Cardiac muscle cell (in vitro differentiated cells and primary cell): ENCODE measurements at regions not wholly inside any gene's neighbourhood (a gene's known extent, or its start where the extent isn't known, plus 50 kb on each side); places are given as distances from the start of the nearest gene placed in this dataset.
A peak's percentile ranks its signal among the peaks of the same experiment; 100 is the strongest.

Source experiments
- DNase-seq, 2 donors: peaks; one replicate each; pipeline versions ENCODE4 v3.0.0 to v3.0.0-alpha.2; 2010 to 2017; ENCODE audit warnings: low read depth in 1 of 2, low spot score in 1 of 2
- H3K27ac ChIP-seq: fragments of 200-600 bp; sonication (generic); 2 replicates; pipeline ENCODE4 v1.5.1; 2016
- H3K27me3 ChIP-seq: fragments of 200-600 bp; sonication (generic); 2 replicates; pipeline ENCODE4 v1.6.0; 2016; ENCODE audit warnings: control low read depth
- H3K36me3 ChIP-seq: fragments of 200-600 bp; sonication (generic); 2 replicates; pipeline ENCODE4 v1.5.1; 2016; ENCODE audit warnings: control low read depth
- H3K4me1 ChIP-seq: fragments of 200-600 bp; sonication (generic); 2 replicates; pipeline ENCODE4 v1.8.1; 2017; ENCODE audit warnings: low read depth, mild to moderate bottlenecking, mixed run types
- H3K4me3 ChIP-seq: fragments of 200-600 bp; sonication (generic); 2 replicates; pipeline ENCODE4 v1.5.1; 2016; ENCODE audit warnings: mild to moderate bottlenecking
- H3K9me3 ChIP-seq: fragments of 200-600 bp; sonication (generic); 2 replicates; pipeline ENCODE4 v1.5.1; 2017; ENCODE audit warnings: low read depth, mild to moderate bottlenecking, control low read depth
- CTCF ChIP-seq: IDR thresholded peaks from 2 replicates; pipeline ENCODE4 v1.5.1; 2012; ENCODE audit warnings: low read depth, mild to moderate bottlenecking, low read length

GRCh38 chr21:14308234-14308633, 74.7 kb downstream of the HSPA13 start:
- TF ChIP-seq CTCF = no peak
- H3K4me1 ChIP-seq = no peaks in the 10 kb centered on the region
- H3K4me3 ChIP-seq = no peak overlapping the region
- DNase-seq = no peak
- no peaks in the 10 kb centered on the region for H3K36me3 ChIP-seq
- H3K9me3 ChIP-seq = no peaks in the 10 kb centered on the region
- H3K27ac ChIP-seq = no peak overlapping the region
- H3K27me3 ChIP-seq = no peaks in the 10 kb centered on the region

GRCh38 chr21:14306126-14306907, 76.6 kb downstream of the HSPA13 start:
- Histone ChIP-seq H3K27ac (no peak overlapping the region), H3K4me3 (no peak overlapping the region), H3K36me3 (no peaks in the 10 kb centered on the region), H3K27me3 (no peaks in the 10 kb centered on the region), H3K9me3 (no peaks in the 10 kb centered on the region), H3K4me1 (no peaks in the 10 kb centered on the region)
- peak; percentile 11 for TF ChIP-seq CTCF
- peak in 1 of 2 donors; percentile 24 for DNase-seq

GRCh38 chr21:14303731-14304488, 79.0 kb downstream of the HSPA13 start:
- no peak overlapping the region for H3K4me3 ChIP-seq
- H3K36me3 ChIP-seq = no peaks in the 10 kb centered on the region
- no peak for TF ChIP-seq CTCF
- H3K4me1 ChIP-seq = no peaks in the 10 kb centered on the region
- no peak for DNase-seq
- no peaks in the 10 kb centered on the region for H3K27me3 ChIP-seq
- no peak overlapping the region for H3K27ac ChIP-seq
- H3K9me3 ChIP-seq = no peaks in the 10 kb centered on the region

GRCh38 chr21:14300074-14300473, 82.9 kb downstream of the HSPA13 start:
- no peaks in the 10 kb centered on the region for H3K36me3 ChIP-seq
- no peak for DNase-seq
- H3K27me3 ChIP-seq = no peaks in the 10 kb centered on the region
- H3K9me3 ChIP-seq = no peaks in the 10 kb centered on the region
- H3K4me1 ChIP-seq = no peaks in the 10 kb centered on the region
- no peak for TF ChIP-seq CTCF
- H3K27ac ChIP-seq = no peak overlapping the region
- no peak overlapping the region for H3K4me3 ChIP-seq

GRCh38 chr21:14290576-14290975, 74.6 kb downstream of the RBM11 start:
- TF ChIP-seq CTCF = no peak
- Histone ChIP-seq H3K4me1 (no peaks in the 10 kb centered on the region), H3K9me3 (no peaks in the 10 kb centered on the region), H3K4me3 (no peak overlapping the region), H3K27me3 (no peaks in the 10 kb centered on the region), H3K36me3 (no peaks in the 10 kb centered on the region), H3K27ac (no peak overlapping the region)
- DNase-seq = no peak
